IPS-NIHi7 (cell line): ENCODE measurements at regions not wholly inside any gene's neighbourhood (a gene's known extent, or its start where the extent isn't known, plus 50 kb on each side); places are given as distances from the start of the nearest gene placed in this dataset.

Experiments used
- DNase-seq: peaks from one replicate; pipeline ENCODE4 v3.0.0; 2012; ENCODE audit warnings: mixed read lengths; ENCODE audit errors: extremely low spot score

DNA sequence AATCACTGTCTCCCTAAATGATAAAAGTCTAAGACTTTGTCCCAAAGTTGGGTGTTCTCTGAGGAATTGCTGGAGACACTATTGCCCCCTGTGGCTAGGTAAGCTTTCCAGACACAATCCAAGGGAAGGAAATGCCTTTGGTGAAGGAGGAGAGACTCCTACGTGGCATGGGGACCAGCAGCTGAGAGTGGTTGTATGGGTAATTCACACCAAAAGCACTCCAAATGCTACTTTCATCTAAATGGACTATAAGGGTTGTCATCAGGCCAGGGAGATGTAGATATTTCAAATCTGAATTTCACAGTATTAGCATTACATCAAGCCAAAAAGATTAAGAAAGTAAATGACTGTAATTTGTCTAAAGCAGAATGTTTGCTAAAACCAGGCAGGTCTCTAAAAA, 400.8 kb upstream of the THBS1 start:
- no peak for DNase-seq

DNA sequence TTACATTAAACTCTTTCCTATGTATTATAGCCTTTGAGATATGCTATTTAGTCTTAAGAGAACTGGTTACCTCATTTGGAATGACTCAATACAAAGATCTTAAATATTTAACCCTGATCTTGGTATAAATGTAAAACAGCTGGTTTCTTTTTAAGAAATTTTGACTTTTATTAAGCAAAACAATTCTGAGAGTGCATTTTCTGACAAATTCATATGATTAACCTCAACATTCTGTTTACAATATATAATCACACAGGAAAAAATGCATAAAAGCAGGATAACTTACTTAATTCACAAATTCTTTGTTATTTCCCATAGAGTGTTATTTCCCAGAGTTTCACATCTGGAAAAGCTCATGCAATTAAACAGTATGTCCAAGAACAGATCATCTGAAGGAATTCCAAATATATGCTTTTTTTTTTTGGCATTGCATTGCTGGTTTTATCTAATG, 400.4 kb upstream of the THBS1 start:
- DNase-seq: no peak

DNA sequence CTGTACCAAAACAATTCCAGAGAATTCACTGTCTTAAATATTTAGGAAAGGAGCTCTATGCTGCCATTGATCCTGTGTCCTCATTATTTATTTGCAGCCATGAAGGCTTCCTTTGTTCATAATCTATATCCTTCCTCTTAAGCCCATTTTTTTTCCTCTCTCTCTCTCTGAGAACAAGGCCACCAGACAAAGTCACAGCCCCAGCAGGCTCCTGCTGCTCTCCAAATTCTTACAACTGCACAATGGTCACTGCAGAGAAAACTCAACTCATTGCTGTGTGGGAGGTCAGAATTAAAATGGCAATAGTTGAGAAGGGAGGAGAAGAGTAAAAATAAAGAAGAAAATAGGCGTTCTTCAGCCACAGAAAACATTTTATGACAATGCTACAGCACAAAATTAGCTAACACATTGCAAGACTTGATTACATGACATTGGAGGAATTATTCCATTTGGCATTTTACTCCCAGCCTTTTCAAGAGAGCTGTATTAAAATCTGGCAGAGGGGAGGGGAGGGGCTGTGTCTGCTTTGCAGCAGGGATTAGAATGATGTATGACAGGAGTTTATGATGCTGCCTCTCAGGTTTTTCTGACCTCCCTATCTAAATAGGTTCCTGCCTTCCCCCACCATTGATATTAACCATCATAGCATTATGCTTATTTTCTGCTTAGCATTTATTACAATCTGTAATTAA, 399.7 kb upstream of the THBS1 start:
- DNase-seq: no peak

DNA sequence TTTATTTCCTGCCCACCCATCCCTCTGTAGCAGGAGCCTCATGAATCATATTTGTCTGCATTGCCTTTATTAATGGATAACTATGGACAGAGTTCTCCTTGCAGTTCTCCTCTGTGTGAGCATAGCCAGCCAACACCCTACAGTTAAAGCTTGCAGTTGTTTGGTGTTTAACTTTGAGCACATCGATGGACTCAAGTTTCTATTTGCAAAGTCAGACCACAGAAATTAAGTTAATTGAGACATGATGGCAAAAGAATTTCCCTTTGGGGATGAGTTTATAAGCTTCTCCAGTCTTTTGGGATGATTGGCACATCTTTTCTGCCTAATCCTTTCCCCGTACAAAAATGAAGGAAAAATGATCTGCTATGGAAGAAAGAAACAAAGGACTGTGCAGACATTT, 398.9 kb upstream of the THBS1 start:
- no peak for DNase-seq

DNA sequence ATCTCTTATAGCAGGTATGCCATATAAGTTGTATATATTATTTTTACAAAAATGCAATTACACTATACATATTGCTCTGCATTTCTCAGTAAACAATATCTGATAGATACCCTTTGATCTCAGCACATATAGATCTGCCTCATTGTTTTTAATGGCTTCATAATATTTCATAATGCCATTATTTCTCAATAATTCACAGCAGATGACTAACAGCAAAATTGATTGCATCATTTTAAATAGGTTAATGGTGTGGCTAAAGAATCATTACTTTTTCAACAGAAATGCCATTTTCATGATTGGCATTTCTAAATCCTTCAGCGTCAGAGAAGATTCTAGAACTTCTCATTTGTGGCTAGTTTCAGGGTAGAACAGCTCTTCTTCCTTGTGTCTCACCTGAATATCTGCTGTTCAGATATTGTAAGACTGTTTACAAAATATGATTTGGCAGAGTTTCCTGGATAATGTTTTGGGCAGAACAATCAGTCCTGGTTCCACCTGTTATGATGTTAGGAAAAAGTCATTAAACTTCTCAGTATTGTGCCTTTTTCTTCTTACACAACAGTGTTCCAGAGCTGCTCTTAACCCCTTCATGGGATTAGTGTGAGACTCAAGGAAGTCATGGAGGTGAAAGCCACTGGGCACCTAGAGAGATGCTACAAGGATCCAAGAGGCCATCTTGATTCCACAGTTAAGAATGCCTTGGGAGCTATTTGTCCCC, 397.6 kb upstream of the THBS1 start:
- DNase-seq: no peak

DNA sequence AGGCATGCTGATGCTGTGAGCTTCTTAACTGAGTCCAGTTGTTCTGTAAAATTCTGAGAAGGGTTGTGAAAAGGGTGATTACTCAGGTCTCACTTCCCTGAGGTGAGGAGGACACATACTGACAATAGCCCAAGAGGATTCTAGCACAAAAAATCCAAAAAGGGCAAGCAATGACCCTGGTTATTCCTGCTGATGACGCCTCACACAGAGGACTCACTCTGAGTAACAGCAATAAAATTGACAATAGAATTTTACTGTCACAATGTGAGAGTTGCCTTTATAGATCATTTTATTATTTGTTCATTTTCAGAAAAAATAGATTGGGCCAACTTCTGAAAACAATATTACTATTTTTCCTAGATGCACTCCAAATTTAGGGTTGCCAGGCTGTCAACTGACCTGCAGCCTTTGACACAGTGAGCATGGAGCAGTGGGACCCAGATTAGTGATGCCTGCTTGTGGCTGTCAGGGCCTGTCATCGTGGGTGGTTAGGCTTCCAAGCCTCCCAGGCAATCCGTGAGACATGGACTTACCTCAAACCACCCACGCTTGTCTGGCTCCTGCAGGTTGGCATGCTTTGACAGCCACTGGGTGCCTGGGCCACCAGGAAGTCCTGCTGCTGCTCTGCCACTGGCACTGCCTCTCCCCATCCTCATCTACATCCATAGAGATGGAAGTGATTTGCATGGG, 396.0 kb upstream of the THBS1 start:
- DNase-seq: no peak

DNA sequence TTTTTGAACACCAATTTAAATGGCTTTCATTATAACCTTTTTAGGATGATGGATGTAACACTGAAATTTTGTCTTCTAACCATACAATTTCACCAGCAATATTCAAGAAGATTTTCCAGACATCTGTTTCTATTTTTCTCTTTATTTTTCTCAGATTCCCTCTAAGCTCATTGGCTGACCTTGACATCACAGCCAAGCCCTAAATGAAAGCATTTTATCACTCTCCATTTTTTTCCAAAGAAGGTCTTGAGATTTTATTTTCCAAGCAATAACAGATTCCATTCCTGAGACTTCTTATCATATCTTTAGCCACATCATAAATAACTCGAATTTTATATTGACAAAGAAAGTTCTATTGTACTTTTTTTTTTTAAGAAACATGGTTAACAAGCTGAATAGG, 392.6 kb upstream of the THBS1 start:
- DNase-seq: no peak

DNA sequence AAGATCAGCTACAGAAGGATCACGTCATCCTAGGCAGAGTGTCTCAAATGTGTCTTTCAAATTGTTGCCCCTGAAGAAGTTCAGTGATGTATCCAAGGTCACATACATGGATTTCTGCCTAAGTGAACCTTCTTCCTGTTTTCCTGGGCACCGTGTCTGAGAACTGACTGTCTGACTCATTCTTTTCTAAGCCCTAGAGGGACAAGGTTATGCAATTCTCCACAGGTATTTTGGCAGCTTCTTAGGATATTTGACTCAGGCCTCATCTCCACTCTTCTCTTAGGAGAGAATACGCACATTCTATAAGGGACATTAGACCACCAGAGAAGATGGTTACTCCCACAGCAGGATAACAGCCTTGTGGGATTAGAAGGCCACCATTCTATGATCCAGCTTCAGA, 391.9 kb upstream of the THBS1 start:
- DNase-seq: no peak

DNA sequence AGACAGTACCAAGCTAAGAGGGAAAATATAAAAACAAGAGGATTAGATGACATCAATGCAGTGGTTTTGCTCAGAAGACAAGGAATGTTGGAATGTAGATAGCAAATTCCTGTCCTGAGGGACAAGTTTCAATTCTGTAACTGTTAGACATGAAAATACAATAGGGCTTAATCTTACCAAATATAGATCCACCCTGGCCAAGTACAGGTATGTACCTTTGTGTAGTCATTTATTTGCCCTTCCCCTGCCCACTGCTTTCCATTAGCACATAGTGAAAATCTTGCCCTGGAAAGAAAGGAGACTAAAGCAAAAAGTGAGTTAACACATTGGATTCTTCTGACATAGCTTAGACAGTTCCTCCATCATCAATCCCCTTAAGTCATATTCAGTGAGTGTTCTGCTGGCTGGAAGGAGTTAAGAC, 389.0 kb upstream of the THBS1 start:
- DNase-seq: no peak

DNA sequence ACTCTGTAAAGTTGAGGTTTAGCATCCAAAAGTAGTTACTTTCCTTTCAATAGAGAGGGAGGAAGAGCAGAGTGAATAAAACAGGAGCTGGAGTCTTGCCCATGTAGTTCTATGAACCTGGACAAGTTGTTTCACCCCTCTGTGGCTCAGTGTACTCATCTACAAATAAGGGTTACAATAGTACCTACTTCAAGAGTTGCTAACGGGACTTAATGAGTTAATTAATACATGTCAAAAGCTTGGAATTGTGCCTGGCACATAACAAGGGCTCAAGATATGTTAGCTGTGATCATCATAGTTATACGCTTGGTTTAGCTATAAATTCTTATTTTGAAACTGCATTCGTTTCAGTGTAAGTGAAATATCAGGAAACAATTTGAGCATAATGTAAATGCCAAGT, 388.5 kb upstream of the THBS1 start:
- DNase-seq: no peak

DNA sequence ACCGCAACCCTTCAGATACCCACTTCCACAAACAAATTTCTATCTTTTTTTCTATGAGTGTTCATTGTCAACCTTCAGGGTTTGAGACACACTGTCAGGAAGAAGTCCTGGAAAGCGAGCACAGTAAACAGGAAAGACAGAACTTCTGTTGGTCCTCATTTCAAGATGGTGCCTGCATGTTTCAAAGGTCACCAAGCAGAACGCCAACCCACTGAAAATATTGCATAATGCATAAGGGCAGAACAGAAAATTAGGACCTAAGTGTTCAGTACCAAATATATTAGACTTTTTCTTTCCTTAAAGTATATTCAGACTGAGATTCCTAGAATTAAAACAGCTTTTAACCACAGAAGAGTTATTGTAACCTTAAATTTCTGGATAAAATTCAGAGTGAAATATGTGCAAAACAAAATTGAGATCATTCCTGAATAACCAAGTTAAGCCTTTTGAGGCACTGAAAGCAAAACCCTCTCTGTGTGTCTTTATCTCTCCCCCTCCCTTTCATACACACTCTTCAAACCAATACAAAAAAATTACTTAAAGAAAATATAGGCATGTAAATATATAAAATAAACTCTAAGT, 387.8 kb upstream of the THBS1 start:
- no peak for DNase-seq

DNA sequence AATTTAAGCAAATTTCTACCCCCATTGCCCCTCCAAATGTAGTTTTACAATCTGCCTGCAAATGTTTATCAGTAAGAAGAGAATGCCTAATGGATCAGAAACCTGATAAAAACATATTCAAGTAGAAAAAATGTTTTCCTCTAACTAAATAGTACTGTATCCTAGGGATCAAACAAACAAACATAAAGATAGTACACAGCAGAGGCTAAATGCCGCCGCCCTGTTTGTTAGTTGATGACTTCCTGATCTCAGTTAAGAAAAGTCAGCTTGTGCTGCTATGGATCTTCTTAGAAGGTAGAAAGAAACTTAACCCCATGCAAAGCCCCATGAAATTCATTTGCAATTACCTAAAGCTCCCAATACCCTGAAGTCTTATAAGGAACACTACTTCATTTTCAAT, 387.3 kb upstream of the THBS1 start:
- DNase-seq: no peak

DNA sequence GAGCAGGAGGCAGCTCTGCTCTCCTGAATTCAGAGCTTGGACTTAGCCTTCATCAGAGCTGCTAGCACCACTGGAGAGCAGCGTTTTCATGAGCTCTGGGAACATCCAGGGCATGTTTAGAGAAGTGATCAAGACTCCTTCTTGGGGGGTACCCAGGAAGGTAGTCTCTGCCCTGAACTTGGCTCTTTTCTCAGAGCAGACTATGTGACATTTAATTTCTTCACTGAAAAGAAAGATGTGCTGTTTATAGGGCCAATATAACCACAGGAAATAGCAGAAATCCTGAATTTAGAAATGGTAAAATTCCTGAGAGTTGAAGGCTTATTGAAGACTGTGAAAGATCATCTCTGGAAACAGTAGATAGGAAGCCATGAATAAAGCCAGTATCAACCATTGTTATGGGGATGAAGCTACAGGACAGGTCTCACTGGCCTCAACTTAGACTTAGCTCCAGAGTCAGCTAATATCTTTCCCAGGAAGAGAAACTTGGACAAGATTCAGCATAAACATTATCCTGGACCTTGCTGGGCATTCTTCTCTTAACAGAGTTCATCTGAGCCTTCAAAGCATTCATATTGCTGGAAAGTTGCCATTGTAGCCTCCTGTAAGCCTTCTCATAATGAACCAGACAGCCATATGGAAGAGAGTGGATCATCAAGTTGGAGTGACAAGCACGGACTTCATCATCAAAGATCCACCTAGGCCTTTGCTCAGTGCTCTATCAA, 386.6 kb upstream of the THBS1 start:
- DNase-seq: no peak

DNA sequence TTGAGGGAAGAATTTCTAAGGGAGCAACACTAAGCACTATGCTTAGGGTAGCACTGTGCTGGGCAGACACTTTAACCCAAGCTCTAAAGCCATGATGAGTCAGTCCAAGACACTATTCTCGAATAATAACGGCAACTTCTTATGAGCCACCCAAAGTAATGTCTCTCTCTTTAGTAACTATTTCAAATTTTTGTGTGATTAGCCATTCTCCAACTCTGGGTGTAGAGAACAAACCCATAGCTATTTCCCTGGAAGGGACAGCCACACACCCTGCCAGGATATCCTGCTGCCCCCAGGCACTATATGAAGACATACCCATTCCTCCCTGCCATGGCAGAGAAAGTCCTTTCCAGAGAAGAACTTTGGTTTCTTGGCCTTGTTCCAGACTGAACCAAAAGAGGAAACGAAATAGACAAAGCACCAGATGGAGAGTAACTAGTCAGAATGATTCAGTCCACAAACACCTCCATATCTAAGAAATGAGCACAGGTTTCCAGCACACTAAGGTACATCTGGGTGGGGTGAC, 384.9 kb upstream of the THBS1 start:
- no peak for DNase-seq

DNA sequence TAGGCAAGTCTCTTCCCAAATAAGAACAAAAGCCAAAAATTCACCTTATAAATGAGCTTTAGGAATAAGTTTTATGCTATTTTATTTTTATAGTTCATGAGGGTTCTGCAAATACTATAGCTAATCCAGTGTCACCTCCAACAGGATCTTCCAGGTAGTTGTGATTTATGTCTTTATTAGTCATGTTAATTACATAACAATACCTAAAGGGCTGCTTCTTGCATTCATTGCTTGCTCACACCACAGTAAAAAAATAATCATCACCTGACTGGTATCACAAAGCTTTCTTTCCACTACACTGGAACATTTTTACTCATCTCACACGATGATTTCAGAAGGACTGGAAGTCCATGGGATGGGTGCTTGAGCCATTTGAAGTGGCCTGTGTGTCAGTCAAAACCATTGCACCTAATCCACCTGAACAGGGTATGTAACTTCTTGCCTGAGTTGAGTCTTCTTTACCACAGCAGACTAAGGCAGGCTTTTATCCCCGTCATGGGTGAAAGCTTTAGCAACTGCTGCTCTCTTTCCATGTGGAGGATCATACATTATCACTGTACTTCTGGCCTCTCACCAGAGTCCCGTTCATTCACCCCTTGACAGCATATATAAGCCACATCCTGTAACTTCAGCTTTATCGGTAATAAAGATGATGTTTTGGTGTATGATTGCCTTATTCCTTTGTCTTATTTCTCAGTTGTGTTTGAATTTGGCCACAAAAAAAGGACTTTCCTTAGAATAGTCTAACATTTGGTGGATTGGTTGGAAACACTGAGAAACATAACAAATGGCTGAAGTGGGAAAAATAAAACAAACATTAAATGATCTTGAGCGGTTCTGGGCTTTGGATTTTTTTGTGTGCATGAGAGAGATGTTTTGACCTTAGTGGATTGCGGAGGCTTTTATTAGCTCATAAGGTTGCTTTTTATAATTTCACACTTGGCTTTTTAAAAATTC, 382.6 kb upstream of the THBS1 start:
- DNase-seq: no peak

DNA sequence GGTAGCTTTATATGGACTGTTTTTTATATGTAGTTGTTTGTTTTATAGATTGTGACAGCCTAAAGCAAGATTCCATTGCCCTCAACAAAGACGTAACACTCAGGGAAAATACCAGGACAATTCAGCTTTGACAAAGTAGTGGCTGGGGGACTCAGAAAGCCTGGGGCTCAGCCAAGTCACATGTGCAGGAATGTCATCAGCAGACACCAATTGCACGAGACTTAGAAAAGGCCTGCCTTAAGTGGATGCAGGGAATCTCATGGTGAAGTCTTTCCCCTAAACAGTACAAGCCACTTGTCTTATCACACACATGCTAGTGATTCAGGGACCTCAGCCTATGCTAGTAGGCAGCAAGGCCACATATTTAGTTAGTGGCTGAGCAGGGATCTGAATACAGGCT, 381.8 kb upstream of the THBS1 start:
- DNase-seq: no peak

DNA sequence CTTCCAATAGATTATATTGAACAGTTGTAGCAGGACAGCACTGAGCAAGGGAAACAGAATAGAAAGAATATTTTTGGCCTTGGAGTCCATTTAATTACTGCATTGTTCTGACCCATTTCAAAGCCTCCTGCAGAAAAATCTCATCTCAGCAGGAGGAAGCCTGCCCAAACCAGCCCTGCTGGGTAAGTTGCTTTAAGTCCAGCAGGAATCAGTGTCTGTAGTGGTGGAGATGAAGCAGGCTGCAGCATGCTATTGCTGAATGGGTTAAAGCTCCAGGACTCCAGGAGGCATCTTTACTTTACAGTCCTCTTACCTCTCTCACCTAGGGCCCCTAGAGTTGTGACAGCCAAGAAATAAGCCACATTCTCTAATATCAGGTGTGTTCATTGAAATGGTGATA, 380.3 kb upstream of the THBS1 start:
- peak; percentile 29 for DNase-seq

DNA sequence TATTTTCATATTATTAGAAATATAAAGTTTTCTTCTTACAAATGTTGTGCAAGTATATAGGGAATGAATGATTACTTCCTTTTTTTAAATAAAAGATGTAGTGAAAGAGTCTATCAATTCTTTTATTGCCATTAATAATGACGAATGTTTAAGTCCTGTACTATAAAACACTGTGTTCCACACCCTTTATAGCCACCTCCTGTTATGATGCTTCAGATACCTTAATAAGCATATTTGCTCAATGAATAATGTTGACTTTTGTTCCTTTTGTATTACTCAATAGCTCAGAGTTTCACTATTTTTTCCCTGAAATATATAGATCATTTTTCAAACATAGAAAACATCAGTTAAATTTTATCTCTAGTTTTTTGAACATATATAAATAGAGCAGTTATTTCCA, 378.2 kb upstream of the THBS1 start:
- no peak for DNase-seq

DNA sequence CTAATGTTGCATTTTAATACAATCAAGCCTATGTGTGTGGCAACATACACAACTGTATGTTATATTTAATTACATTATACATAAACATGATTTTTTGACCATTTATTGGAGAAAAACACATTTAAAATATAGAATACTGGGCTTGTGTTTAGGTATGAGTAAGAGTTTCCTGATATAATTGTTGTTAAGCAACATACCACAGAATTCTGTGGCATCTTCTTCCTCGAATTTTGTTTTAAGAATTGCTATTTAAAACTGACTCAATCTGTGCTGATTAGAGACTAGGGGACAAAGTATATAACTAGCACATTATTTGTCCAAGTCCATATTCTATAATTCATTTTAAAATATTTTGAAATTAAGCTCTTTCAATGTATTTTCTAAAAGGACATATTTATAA, 376.8 kb upstream of the THBS1 start:
- DNase-seq: no peak

DNA sequence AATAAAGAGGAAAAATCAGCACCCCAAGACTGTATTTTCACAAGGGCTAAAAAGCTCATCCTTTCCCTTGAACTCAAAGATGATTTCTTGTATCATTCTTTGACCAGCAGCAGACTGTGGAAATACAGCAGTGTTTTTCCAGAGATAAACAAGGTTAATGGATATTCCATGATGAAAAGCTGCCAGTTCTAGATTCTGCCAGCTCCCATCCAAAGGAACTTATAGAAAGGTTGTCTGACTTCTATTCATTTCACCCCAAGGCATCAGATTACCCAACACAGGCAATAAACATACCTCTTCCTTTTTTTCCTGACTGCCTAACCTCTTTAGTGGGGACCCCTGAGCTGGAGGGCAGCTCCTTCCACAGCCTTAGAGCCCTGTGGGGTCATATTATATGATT, 375.8 kb upstream of the THBS1 start:
- no peak for DNase-seq
